Common myeloid progenitor, CD34-positive (primary cell): ENCODE measurements at regions not wholly inside any gene's neighbourhood (a gene's known extent, or its start where the extent isn't known, plus 50 kb on each side); places are given as distances from the start of the nearest gene placed in this dataset.

Experiments
- CTCF ChIA-PET: fragments of 350-600 bp; sonication (Branson Sonifier 250); formaldehyde crosslinking; loops from one replicate; lab custom pipeline; 2021; ENCODE audit warnings: antibody characterized with exemption; lab: Charles Lee
- POLR2A ChIA-PET: fragments of 350-600 bp; sonication (Branson Sonifier 250); formaldehyde crosslinking; loops from one replicate; lab custom pipeline; 2021; ENCODE audit warnings: antibody characterized with exemption; lab: Charles Lee
- DNase-seq, 3 donors: peaks; one replicate each; pipeline versions ENCODE4 v3.0.0 to v3.0.0-alpha.2; 2013
- H3K27ac ChIP-seq, 2 experiments: 1 replicate in 1 of 2; 2 replicates in 1 of 2; pipeline ENCODE4 v1.7.0; 2013; ENCODE audit warnings: inconsistent platforms in 2 of 2, low read length in 2 of 2, mild to moderate bottlenecking in 2 of 2, low read depth in 1 of 2, moderate library complexity in 1 of 2; ENCODE audit not compliant: severe bottlenecking in 2 of 2, insufficient read depth in 1 of 2, poor library complexity in 1 of 2
- H3K27me3 ChIP-seq, 5 experiments: replicated peaks in 2 of 5; 1 replicate in 3 of 5; 2 replicates in 2 of 5; pipeline versions ENCODE4 v1.6.1 to v1.7.0; 2013; ENCODE audit warnings: low read length in 4 of 5, mild to moderate bottlenecking in 2 of 5, moderate library complexity in 2 of 5, inconsistent platforms in 1 of 5; ENCODE audit not compliant: insufficient read depth in 5 of 5, control insufficient read depth in 4 of 5
- H3K36me3 ChIP-seq, 4 experiments: 1 replicate in 2 of 4; 2 replicates in 2 of 4; pipeline versions ENCODE4 v1.6.1 to v1.7.0; 2013; ENCODE audit warnings: low read length in 3 of 4, control low read depth in 1 of 4, mild to moderate bottlenecking in 1 of 4; ENCODE audit not compliant: control insufficient read depth in 4 of 4, insufficient read depth in 4 of 4
- H3K4me1 ChIP-seq, 4 experiments: 1 replicate in 3 of 4; 2 replicates in 1 of 4; pipeline versions ENCODE4 v1.6.1 to v1.7.1; 2013; ENCODE audit warnings: low read length in 3 of 4, mild to moderate bottlenecking in 3 of 4, control low read depth in 1 of 4, inconsistent platforms in 1 of 4, moderate library complexity in 1 of 4; ENCODE audit not compliant: control insufficient read depth in 4 of 4, insufficient read depth in 4 of 4; ENCODE audit errors: control extremely low read depth in 1 of 4
- H3K4me3 ChIP-seq, 7 experiments: 1 replicate in 4 of 7; 2 replicates in 3 of 7; pipeline versions ENCODE4 v1.5.1 to v1.7.0; 2013; ENCODE audit warnings: mild to moderate bottlenecking in 7 of 7, low read length in 6 of 7, moderate library complexity in 6 of 7, inconsistent platforms in 2 of 7, low read depth in 2 of 7, control low read depth in 1 of 7; ENCODE audit not compliant: insufficient read depth in 4 of 7, control insufficient read depth in 1 of 7; ENCODE audit errors: extremely low read depth in 1 of 7
- H3K9me3 ChIP-seq, 5 experiments: 1 replicate in 4 of 5; 2 replicates in 1 of 5; pipeline versions ENCODE4 v1.6.1 to v1.7.1; 2013; ENCODE audit warnings: low read length in 4 of 5, mild to moderate bottlenecking in 2 of 5, inconsistent platforms in 1 of 5, low read depth in 1 of 5, moderate library complexity in 1 of 5; ENCODE audit not compliant: control insufficient read depth in 4 of 5, insufficient read depth in 2 of 5; ENCODE audit errors: control extremely low read depth in 1 of 5
- WGBS: methylation state at CpG from one replicate; pipeline ENCODE4 v1.1.5; 2013; ENCODE audit not compliant: insufficient coverage; 5-methylcytosine and 5-hydroxymethylcytosine counted together

GRCh38 chr2:125037135-125037653 is 1012.1 kb downstream of the CNTNAP5 start:
- H3K4me1 ChIP-seq: no peaks in the 10 kb centered on the region
- H3K27me3 ChIP-seq: no peaks in the 10 kb centered on the region
- DNase-seq: no peak
- over 99% methylated on average over 18 of the region's 22 CpGs for WGBS
- no peaks in the 10 kb centered on the region for H3K36me3 ChIP-seq
- H3K27ac ChIP-seq: no peak overlapping the region
- CTCF ChIA-PET: no interaction called here
- POLR2A ChIA-PET: no interaction called here
- H3K4me3 ChIP-seq: no peak overlapping the region
- H3K9me3 ChIP-seq: no peaks in the 10 kb centered on the region

GRCh38 chr2:125041846-125042245 is 1016.8 kb downstream of the CNTNAP5 start:
- DNase-seq: no peak
- no peak overlapping the region for H3K27ac ChIP-seq
- POLR2A ChIA-PET: no interaction called here
- CTCF ChIA-PET: no interaction called here
- no peaks in the 10 kb centered on the region for H3K4me1 ChIP-seq
- no peak overlapping the region for H3K4me3 ChIP-seq
- no CpG with 5 or more reads among the region's 2 CpGs for WGBS
- no peaks in the 10 kb centered on the region for H3K9me3 ChIP-seq
- H3K27me3 ChIP-seq: no peaks in the 10 kb centered on the region
- H3K36me3 ChIP-seq: no peaks in the 10 kb centered on the region

GRCh38 chr2:125042727-125043126 is 1017.6 kb downstream of the CNTNAP5 start:
- Histone ChIP-seq H3K9me3 (no peaks in the 10 kb centered on the region), H3K36me3 (no peaks in the 10 kb centered on the region), H3K4me3 (no peak overlapping the region), H3K27ac (no peak overlapping the region), H3K4me1 (no peaks in the 10 kb centered on the region), H3K27me3 (no peaks in the 10 kb centered on the region)
- ChIA-PET CTCF (no interaction called here), POLR2A (no interaction called here)
- DNase-seq: no peak

GRCh38 chr2:125070726-125071505 is 1045.8 kb downstream of the CNTNAP5 start:
- Histone ChIP-seq H3K9me3 (peaks cover 0 to 4% (median 0%) of the 10 kb centered on the region in 5 experiments), H3K36me3 (no peaks in the 10 kb centered on the region), H3K27ac (no peak overlapping the region), H3K27me3 (no peaks in the 10 kb centered on the region), H3K4me3 (no peak overlapping the region), H3K4me1 (no peaks in the 10 kb centered on the region)
- CTCF ChIA-PET: no interaction called here
- POLR2A ChIA-PET: no interaction called here
- WGBS: 100% methylated on average over 1 of the region's 4 CpGs
- no peak for DNase-seq

- Histone ChIP-seq H3K36me3 (no peaks in the 10 kb centered on the region), H3K4me3 (no peak overlapping the region), H3K27me3 (no peaks in the 10 kb centered on the region), H3K9me3 (peaks cover 0 to 7% (median 0%) of the 10 kb centered on the region in 5 experiments), H3K4me1 (no peaks in the 10 kb centered on the region), H3K27ac (no peak overlapping the region)
- POLR2A ChIA-PET: no interaction called here
- 100% methylated on average over 1 of the region's 3 CpGs for WGBS
- no peak for DNase-seq
- CTCF ChIA-PET: no interaction called here
Measured at GRCh38 chr2:125073440-125073839, 1048.4 kb downstream of the CNTNAP5 start.

GRCh38 chr2:125085904-125086303 is 1060.8 kb downstream of the CNTNAP5 start:
- DNase-seq: no peak
- CTCF ChIA-PET: no interaction called here
- WGBS: 67% methylated on average over 1 of the region's 1 CpG
- no peaks in the 10 kb centered on the region for H3K36me3 ChIP-seq
- POLR2A ChIA-PET: no interaction called here
- no peaks in the 10 kb centered on the region for H3K27me3 ChIP-seq
- H3K9me3 ChIP-seq: no peaks in the 10 kb centered on the region
- no peaks in the 10 kb centered on the region for H3K4me1 ChIP-seq
- no peak overlapping the region for H3K27ac ChIP-seq
- H3K4me3 ChIP-seq: no peak overlapping the region

- Histone ChIP-seq H3K4me1 (no peaks in the 10 kb centered on the region), H3K4me3 (no peak overlapping the region), H3K27ac (no peak overlapping the region), H3K36me3 (no peaks in the 10 kb centered on the region), H3K27me3 (no peaks in the 10 kb centered on the region), H3K9me3 (no peaks in the 10 kb centered on the region)
- ChIA-PET POLR2A (no interaction called here), CTCF (no interaction called here)
- 74% methylated on average over 3 of the region's 5 CpGs for WGBS
- no peak for DNase-seq
Measured at GRCh38 chr2:125086313-125087184, 1061.5 kb downstream of the CNTNAP5 start.
